ENCODE measurements at regions not wholly inside any gene's neighbourhood (a gene's known extent, or its start where the extent isn't known, plus 50 kb on each side); places are given as distances from the start of the nearest gene placed in this dataset.
"Not testable (repeated sequence)": the region's sequence is repeated elsewhere in the genome, so short reads cannot be mapped to it uniquely, and the experiment has no call there.

DNA sequence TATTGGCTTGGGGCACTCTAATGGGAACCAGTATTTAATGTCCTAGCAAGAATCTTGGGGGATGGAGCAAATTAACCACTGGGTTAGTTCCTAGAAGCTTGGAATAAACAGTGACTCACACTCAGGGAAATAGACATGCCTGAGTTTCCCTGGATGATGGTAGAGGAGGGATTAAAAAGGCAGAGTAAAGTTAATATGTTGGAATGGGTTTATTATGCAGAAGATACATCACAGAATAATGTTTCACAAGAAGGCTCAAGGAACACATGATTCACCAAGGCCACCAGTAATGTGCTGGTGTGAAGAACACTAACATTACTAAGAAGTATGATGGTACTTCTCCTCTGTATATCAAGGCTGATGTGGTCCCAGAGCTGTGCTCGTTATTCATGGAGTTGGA, 752.9 kb upstream of the SEMA6A start:
- Histone ChIP-seq H3K4me3 (ENCODE audit: low read length) (no peak overlapping the region), H3K9me3 (ENCODE audit: insufficient read depth, low read length) (no peaks in the 10 kb centered on the region), H3K4me1 (ENCODE audit: low read length) (no peaks in the 10 kb centered on the region), H3K27me3 (ENCODE audit: low read depth, low read length) (no peaks in the 10 kb centered on the region), H3K9ac (ENCODE audit: low read length) (no peak overlapping the region), H4K20me1 (ENCODE audit: insufficient read depth, low read length) (no peaks in the 10 kb centered on the region), H2AFZ (ENCODE audit: low read depth, low read length) (no peak overlapping the region), H3K36me3 (replicated peaks; ENCODE audit: low read depth, low read length) (no peaks in the 10 kb centered on the region), H3K27ac (ENCODE audit: low read length) (no peak overlapping the region), H3K4me2 (ENCODE audit: low read length) (no peak overlapping the region), H3K79me2 (ENCODE audit: low read length) (no peaks in the 10 kb centered on the region)
- TF ChIP-seq, protein P1, sequence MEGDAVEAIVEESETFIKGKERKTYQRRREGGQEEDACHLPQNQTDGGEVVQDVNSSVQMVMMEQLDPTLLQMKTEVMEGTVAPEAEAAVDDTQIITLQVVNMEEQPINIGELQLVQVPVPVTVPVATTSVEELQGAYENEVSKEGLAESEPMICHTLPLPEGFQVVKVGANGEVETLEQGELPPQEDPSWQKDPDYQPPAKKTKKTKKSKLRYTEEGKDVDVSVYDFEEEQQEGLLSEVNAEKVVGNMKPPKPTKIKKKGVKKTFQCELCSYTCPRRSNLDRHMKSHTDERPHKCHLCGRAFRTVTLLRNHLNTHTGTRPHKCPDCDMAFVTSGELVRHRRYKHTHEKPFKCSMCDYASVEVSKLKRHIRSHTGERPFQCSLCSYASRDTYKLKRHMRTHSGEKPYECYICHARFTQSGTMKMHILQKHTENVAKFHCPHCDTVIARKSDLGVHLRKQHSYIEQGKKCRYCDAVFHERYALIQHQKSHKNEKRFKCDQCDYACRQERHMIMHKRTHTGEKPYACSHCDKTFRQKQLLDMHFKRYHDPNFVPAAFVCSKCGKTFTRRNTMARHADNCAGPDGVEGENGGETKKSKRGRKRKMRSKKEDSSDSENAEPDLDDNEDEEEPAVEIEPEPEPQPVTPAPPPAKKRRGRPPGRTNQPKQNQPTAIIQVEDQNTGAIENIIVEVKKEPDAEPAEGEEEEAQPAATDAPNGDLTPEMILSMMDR (IDR thresholded peaks at IDR 0.05; ENCODE audit: low read depth, low read length), result no peak
- TF ChIP-seq EZH2phosphoT487 (IDR thresholded peaks at IDR 0.05; ENCODE audit: low read depth), result no peak

- no peaks in the 10 kb centered on the region for H3K27me3 ChIP-seq (ENCODE audit: low read depth, low read length)
- no peak overlapping the region for H3K27ac ChIP-seq (ENCODE audit: low read length)
- TF ChIP-seq, protein P1 (IDR thresholded peaks at IDR 0.05; ENCODE audit: low read depth, low read length), result no peak
- no peak for TF ChIP-seq EZH2phosphoT487 (IDR thresholded peaks at IDR 0.05; ENCODE audit: low read depth)
- no peak overlapping the region for H2AFZ ChIP-seq (ENCODE audit: low read depth, low read length)
- no peak overlapping the region for H3K9ac ChIP-seq (ENCODE audit: low read length)
- no peak overlapping the region for H3K4me2 ChIP-seq (ENCODE audit: low read length)
- H3K36me3 ChIP-seq (replicated peaks; ENCODE audit: low read depth, low read length), result no peaks in the 10 kb centered on the region
- no peaks in the 10 kb centered on the region for H3K9me3 ChIP-seq (ENCODE audit: insufficient read depth, low read length)
- H3K4me1 ChIP-seq (ENCODE audit: low read length), result no peaks in the 10 kb centered on the region
- H3K79me2 ChIP-seq (ENCODE audit: low read length), result no peaks in the 10 kb centered on the region
- no peaks in the 10 kb centered on the region for H4K20me1 ChIP-seq (ENCODE audit: insufficient read depth, low read length)
- H3K4me3 ChIP-seq (ENCODE audit: low read length), result no peak overlapping the region
Observed at GRCh38 chr5:117326997-117327396, 752.4 kb upstream of the SEMA6A start.

DNA sequence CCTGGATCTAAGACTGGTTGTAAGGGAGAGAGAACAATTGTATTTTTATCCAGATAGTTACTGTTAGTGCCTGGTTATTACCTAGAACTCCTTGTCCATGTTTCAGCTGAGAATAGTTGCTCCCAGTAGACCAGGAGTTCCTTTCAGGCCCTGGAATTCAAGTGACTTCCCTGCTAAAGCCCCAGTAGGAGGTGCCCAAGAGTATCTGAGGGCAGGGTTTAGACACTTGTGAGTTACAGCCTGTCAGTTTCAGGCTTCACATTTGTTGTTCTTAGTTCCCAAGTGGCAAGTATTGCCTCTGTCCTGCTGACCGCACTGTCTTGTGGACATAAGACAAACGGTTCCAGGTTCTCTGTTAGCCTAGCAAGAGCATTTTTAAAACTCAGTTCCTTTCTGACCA, 743.9 kb upstream of the SEMA6A start:
- H3K79me2 ChIP-seq (ENCODE audit: low read length), result no peaks in the 10 kb centered on the region
- no peaks in the 10 kb centered on the region for H3K4me1 ChIP-seq (ENCODE audit: low read length)
- H2AFZ ChIP-seq (ENCODE audit: low read depth, low read length), result no peak overlapping the region
- no peak overlapping the region for H3K4me3 ChIP-seq (ENCODE audit: low read length)
- no peak overlapping the region for H3K9ac ChIP-seq (ENCODE audit: low read length)
- no peaks in the 10 kb centered on the region for H3K36me3 ChIP-seq (replicated peaks; ENCODE audit: low read depth, low read length)
- no peaks in the 10 kb centered on the region for H3K9me3 ChIP-seq (ENCODE audit: insufficient read depth, low read length)
- no peaks in the 10 kb centered on the region for H3K27me3 ChIP-seq (ENCODE audit: low read depth, low read length)
- H3K4me2 ChIP-seq (ENCODE audit: low read length), result no peak overlapping the region
- H4K20me1 ChIP-seq (ENCODE audit: insufficient read depth, low read length), result no peaks in the 10 kb centered on the region
- no peak overlapping the region for H3K27ac ChIP-seq (ENCODE audit: low read length)
- TF ChIP-seq, protein P1 (IDR thresholded peaks at IDR 0.05; ENCODE audit: low read depth, low read length), result no peak; the same call in 1 of the 2 replicates
- no peak for TF ChIP-seq EZH2phosphoT487 (IDR thresholded peaks at IDR 0.05; ENCODE audit: low read depth)

DNA sequence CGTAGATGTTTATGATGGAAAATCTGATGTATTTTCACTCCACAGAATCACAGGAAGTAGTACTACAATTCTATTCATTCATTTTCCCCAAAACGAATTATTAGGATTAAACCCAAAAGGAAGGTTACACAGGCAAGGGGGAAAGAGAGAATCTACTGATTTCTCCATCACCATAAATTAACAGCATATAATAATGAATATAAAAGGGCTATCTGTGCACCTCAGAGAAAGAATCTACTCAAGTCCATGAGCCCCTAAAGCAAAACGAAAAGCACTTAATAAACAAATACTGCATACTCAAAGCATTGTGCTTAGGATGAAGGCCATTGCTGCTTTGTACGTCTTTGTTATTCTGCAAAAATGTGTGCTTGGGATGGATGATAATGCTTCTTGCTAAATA, 740.5 kb upstream of the SEMA6A start:
- Histone ChIP-seq H2AFZ (ENCODE audit: low read depth, low read length) (no peak overlapping the region), H3K9ac (ENCODE audit: low read length) (no peak overlapping the region), H3K4me1 (ENCODE audit: low read length) (no peaks in the 10 kb centered on the region), H3K4me3 (ENCODE audit: low read length) (no peak overlapping the region), H4K20me1 (ENCODE audit: insufficient read depth, low read length) (no peaks in the 10 kb centered on the region), H3K4me2 (ENCODE audit: low read length) (no peak overlapping the region), H3K27ac (ENCODE audit: low read length) (no peak overlapping the region), H3K27me3 (ENCODE audit: low read depth, low read length) (no peaks in the 10 kb centered on the region), H3K79me2 (ENCODE audit: low read length) (no peaks in the 10 kb centered on the region), H3K9me3 (ENCODE audit: insufficient read depth, low read length) (no peaks in the 10 kb centered on the region), H3K36me3 (replicated peaks; ENCODE audit: low read depth, low read length) (no peaks in the 10 kb centered on the region)
- TF ChIP-seq, protein P1 (IDR thresholded peaks at IDR 0.05; ENCODE audit: low read depth, low read length), result no peak
- TF ChIP-seq EZH2phosphoT487 (IDR thresholded peaks at IDR 0.05; ENCODE audit: low read depth), result no peak

GRCh38 chr5:117304512-117305107, 730.0 kb upstream of the SEMA6A start:
- not testable (repeated sequence) for H2AFZ ChIP-seq (ENCODE audit: low read depth, low read length); H3K4me3 ChIP-seq (ENCODE audit: low read length); H3K9me3 ChIP-seq (ENCODE audit: insufficient read depth, low read length); H3K4me1 ChIP-seq (ENCODE audit: low read length); H3K27ac ChIP-seq (ENCODE audit: low read length); H3K9ac ChIP-seq (ENCODE audit: low read length); H3K36me3 ChIP-seq (replicated peaks; ENCODE audit: low read depth, low read length); H3K27me3 ChIP-seq (ENCODE audit: low read depth, low read length); H4K20me1 ChIP-seq (ENCODE audit: insufficient read depth, low read length); H3K79me2 ChIP-seq (ENCODE audit: low read length); H3K4me2 ChIP-seq (ENCODE audit: low read length)

All from OCI-LY3 (cell line).